A549 (cell line): ENCODE measurements at regions not wholly inside any gene's neighbourhood (a gene's known extent, or its start where the extent isn't known, plus 50 kb on each side); places are given as distances from the start of the nearest gene placed in this dataset.

Experiments used
- CEBPB ChIP-seq, 2 experiments: fragments of >200 bp in 1 of 2; sonication (Bioruptor Twin) in 1 of 2; formaldehyde crosslinking in 1 of 2; IDR thresholded peaks; 2 replicates each; pipeline ENCODE4 v1.6.1; 2012 to 2016
- E2F6 ChIP-seq: IDR thresholded peaks from 2 replicates; pipeline ENCODE4 v1.6.1; 2012; ENCODE audit warnings: low read depth, borderline replicate concordance
- EP300 ChIP-seq, 2 experiments: fragments of >200 bp; sonication (Bioruptor Twin); formaldehyde crosslinking; IDR thresholded peaks; 2 replicates in 1 of 2; 3 replicates in 1 of 2; pipeline ENCODE4 v1.6.1; 2016 to 2017
- FOSL2 ChIP-seq, 2 experiments: fragments of 450-650 bp in 1 of 2; fragments of >200 bp in 1 of 2; sonication (Bioruptor Twin) in 1 of 2; formaldehyde crosslinking; IDR thresholded peaks; 2 replicates each; pipeline versions ENCODE4 v1.5.0 to v1.6.1; 2016 to 2020; ENCODE audit warnings: mild to moderate bottlenecking in 1 of 2, moderate library complexity in 1 of 2
- HOXB5 ChIP-seq: fragments of 250-450 bp; sonication (Bioruptor Pico); IDR thresholded peaks from 2 replicates; pipeline ENCODE4 v1.5.0; 2020; ENCODE audit warnings: mild to moderate bottlenecking, moderate library complexity
- POLR2A ChIP-seq: IDR thresholded peaks from 2 replicates; pipeline ENCODE4 v1.6.1; 2012; ENCODE audit warnings: mild to moderate bottlenecking, low read length
- RAD21 ChIP-seq, 2 experiments: fragments of >200 bp in 1 of 2; sonication (Bioruptor Twin) in 1 of 2; formaldehyde crosslinking in 1 of 2; IDR thresholded peaks in 1 of 2; conservative IDR thresholded peaks in 1 of 2; 2 replicates in 1 of 2; 3 replicates in 1 of 2; pipeline ENCODE4 v1.6.1; 2012 to 2018; ENCODE audit warnings: inconsistent platforms in 1 of 2
- RCOR1 ChIP-seq: fragments of 150-350 bp; IDR thresholded peaks from 2 replicates; pipeline ENCODE4 v1.6.1; 2014; ENCODE audit warnings: antibody characterized with exemption, low read length, low read depth
- TP53 ChIP-seq: fragments of 250-450 bp; sonication (Bioruptor Pico); IDR thresholded peaks from 2 replicates; pipeline ENCODE4 v1.5.0; 2021; ENCODE audit warnings: mild to moderate bottlenecking, moderate library complexity
- TF ChIP-seq, protein P1 (sequence below): fragments of >200 bp; sonication (Bioruptor Twin); formaldehyde crosslinking; IDR thresholded peaks from 3 replicates; pipeline ENCODE4 v1.5.1; 2016

DNA sequence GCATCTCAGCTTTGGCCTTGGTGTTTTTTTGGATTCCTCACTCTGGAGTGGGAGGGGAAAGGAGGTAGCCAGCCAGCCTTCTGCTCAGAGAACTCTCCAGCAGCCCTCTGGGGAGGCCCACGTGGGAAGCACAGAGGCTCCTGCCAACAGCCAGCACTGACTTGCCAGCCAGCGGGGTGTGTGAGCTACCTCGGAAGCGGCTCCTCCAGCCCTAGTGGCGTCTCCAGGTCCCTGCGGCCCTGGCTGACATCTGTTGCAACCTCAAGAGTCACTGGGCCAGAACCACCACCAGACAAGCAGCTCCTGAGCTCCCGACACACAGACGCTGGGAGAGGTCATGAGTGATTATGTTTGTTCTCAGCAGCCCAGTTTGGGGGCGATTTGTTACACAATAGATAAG, 180.2 kb upstream of the FZD8 start:
- TF ChIP-seq FOSL2 (IDR thresholded peaks at IDR 0.05) (no peak), FOSL2 (CRISPR knock-in tag; IDR thresholded peaks at IDR 0.05) (no peak), EP300 (IDR thresholded peaks at IDR 0.05) (no peak), RAD21 (conservative IDR thresholded peaks at IDR 0.05 in 1 of 2, IDR thresholded peaks at IDR 0.05 in 1 of 2) (no peak), TP53 (CRISPR knock-in tag) (no peak), HOXB5 (no peak), CEBPB (IDR thresholded peaks at IDR 0.05) (no peak), E2F6 (no peak), RCOR1 (no peak), POLR2A (no peak)
- TF ChIP-seq, protein P1, sequence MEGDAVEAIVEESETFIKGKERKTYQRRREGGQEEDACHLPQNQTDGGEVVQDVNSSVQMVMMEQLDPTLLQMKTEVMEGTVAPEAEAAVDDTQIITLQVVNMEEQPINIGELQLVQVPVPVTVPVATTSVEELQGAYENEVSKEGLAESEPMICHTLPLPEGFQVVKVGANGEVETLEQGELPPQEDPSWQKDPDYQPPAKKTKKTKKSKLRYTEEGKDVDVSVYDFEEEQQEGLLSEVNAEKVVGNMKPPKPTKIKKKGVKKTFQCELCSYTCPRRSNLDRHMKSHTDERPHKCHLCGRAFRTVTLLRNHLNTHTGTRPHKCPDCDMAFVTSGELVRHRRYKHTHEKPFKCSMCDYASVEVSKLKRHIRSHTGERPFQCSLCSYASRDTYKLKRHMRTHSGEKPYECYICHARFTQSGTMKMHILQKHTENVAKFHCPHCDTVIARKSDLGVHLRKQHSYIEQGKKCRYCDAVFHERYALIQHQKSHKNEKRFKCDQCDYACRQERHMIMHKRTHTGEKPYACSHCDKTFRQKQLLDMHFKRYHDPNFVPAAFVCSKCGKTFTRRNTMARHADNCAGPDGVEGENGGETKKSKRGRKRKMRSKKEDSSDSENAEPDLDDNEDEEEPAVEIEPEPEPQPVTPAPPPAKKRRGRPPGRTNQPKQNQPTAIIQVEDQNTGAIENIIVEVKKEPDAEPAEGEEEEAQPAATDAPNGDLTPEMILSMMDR, result no peak
